Activated T-cell treated with anti-CD3 and anti-CD28 coated beads, Interleukin-2, amount 50 U/mL, for 48 hours (primary cell): ENCODE measurements at regions not wholly inside any gene's neighbourhood (a gene's known extent, or its start where the extent isn't known, plus 50 kb on each side); places are given as distances from the start of the nearest gene placed in this dataset.
A peak's percentile ranks its signal among the peaks of the same experiment; 100 is the strongest.
"Not testable (repeated sequence)": the region's sequence is repeated elsewhere in the genome, so short reads cannot be mapped to it uniquely, and the experiment has no call there.

Experiments
- DNase-seq, 2 experiments: peaks; one replicate each; pipeline ENCODE4 v3.0.0-alpha.2; 2020

DNA sequence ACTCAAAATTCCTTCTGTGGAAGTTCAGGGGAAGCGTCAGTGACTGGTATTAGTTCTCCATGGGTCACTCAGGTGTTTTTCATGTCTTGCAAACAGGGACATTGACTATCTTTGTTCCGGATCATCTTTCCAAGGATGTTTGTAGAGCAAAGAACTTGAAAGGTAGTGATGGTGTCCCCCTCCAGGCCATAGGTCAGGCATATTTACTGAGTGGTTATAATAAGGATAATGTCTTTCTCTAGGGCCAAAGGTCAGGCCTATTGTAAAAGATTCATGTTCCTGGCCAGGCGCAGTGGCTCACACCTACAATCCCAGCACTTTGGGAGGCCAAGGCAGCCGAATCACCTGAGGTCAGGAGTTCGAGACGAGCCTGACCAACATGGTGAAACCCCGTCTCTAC is 614.8 kb downstream of the KIF4B start:
- DNase-seq, result no peak

DNA sequence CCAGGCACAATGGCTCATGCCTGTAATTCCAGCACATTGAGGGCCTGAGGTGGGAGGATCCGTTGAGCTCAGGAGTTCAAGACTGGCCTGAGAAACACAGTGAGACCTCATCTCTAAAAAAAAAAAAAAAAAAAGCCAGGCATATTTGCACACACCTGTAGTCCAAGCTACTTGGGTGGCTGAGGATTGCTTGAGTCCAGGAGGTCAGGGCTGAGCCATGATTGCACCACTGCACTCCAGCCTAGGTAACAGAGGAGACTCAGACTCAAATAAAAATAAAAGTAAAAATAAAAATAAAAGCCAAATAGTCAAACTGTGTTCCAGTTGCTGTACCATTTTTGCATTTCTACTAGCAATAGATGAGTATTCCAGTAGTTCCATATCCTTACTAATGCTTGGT is 616.0 kb downstream of the KIF4B start:
- DNase-seq, result no peak

DNA sequence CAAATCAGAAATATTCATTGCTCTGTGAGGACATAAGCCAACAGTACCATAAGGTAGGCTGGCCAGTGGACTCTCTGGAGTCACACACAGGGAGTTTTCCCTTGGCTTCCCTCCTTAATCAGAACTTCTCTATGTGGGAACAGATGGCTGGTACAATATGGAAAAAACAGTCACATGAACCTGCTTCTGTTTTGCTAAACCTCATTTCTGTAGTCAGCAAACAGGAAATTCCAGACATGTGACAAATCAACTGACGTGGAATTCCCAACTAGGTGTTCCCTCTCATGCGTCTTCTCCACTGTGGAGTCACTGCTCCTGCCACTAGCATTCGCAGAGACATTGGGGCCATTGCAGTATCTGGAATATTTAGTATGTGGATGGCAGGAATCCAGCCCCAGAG is 617.6 kb downstream of the KIF4B start:
- no peak for DNase-seq

DNA sequence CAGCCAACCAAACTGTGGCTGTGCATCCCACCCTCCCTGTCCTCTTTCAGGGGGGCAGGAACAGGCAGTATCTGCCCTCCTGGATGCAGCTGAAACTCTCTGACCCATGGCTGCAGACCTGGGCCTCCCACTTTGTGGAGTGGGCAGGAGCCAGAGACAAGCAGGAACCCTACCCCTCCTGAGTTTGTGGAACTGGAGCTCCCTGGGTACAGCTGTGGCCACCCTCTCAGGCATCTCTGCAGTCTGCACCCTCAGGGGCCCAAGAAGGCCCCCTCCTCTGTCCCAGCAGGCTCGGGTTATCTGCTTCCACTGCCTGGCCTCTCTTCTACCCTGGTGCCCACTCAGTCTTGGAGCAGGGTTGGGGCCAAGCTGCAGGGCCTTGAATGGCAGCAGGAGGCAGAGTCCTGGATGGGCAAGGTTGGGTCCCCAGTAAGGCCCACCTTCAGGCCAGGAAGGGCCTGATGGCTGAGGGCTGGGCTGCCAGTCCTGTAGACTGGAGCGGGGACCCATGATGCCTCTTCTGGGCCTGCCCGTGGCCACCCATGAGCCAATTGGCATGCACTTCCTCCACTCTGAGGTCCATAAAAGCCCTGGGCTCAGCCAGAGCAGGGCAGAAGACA is 619.9 kb downstream of the KIF4B start:
- DNase-seq, result no peak

DNA sequence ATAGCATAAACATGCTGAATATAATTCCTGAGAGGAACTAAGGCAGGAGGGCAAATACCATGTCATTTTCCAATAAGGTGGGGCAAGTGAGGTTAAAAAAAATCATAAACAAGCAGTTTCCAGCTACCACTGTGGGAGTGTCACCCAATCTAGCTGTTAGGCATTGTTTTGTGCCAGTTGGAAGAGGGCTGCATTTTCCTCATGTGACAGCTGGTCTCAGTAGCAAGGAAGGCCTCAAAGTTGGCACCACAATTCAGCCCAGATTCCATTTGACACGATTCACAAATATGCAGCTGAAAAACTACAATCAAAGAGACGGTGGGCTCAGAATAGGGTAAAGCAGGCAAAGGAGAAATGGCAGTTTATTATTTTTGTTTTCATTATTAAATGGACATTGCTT is 636.1 kb downstream of the KIF4B start:
- no peak for DNase-seq

DNA sequence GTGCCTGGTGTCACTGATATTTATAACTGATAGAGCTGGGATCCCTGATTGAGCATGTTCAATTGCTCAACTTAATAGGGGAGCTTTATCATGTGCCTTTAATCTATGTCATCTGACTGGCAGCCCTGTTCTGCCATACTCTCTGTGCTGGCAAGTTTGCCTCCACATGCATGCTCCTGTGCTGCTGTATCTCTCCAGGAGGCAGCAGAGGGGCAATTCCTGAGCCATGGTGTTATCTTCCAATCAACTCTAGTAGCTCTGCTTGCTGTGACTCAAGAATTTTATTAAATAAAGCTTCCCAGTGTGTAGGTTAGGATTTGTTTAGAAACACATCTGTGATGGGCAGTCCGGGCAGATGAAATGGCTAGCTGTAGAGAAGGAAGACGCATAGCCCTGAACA is 642.0 kb downstream of the KIF4B start:
- DNase-seq, result no peak

DNA sequence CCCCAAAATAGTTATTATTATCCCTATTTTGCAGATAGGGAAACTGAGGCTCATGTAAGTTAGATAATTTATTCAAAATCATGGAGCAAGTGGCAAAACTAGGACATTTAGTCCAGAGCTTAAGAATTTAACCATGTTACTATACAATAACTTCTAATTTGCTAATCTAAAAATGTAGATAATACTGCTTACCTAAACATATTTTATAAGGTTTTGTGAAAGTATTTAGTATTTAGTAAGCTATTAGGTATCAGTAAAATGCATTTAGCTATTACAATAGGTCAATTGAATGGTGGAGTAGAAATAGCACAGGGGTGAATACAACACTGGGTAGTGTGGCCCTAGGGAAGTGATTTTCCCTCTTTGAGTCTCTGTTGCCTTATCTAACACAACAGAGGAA is 648.3 kb downstream of the KIF4B start:
- no peak for DNase-seq

DNA sequence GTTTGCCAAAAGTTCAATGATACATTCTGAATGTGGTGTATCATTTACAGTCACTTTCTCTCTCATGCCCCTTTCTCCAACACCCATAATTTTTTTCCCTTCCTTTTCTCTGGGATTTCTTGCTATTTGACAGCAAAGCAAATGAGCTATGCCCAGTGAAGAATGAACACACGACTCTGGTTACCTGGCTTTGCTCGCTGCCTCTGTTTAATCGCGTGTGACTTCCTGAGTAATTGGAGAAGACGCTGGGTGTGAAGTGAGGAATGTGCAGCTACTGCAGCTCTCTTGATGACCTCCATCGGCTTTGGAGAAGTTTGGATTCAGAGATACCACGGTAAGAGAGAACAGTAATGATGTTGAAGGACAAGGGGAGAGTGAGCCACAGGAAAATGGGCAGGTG is 651.8 kb downstream of the KIF4B start:
- DNase-seq, result no peak

DNA sequence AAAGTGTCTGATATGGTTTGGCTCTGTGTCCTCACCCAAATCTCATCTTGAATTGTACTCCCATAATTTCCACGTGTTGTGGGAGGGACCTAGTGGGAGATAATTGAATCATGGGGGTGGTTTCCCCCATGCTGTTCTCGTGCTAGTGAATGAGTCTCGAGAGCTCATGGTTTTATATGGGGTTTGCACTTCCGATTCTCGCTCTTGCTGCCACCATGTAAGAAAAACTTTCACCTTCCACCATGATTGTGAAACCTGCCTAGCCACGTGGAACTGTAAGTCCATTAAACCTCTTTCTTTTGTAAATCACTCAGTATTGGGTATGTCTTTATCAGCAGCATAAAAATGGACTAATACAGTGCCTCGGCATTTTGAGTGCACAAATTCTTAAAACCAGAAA is 655.0 kb upstream of the SGCD start:
- DNase-seq, result not testable (repeated sequence)

DNA sequence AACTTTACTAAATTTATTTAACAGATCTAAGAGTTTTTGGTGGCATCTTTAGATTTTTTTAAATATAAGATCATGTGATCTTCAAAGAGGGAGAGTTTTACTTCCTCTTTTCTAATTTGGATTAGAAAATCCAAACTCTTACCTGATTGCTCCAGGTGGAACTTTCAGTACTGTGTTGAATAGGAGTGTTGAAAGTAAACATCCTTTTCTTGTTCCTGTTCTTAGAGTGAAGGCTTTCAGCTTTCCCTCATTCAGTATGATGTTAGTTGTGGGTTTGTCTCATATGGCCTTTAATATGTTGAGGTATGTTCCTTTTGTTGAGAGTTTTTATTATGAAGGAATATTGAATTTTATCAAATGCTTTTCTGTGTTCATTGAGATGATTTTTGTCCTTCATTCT is 650.0 kb upstream of the SGCD start:
- DNase-seq, result no peak

DNA sequence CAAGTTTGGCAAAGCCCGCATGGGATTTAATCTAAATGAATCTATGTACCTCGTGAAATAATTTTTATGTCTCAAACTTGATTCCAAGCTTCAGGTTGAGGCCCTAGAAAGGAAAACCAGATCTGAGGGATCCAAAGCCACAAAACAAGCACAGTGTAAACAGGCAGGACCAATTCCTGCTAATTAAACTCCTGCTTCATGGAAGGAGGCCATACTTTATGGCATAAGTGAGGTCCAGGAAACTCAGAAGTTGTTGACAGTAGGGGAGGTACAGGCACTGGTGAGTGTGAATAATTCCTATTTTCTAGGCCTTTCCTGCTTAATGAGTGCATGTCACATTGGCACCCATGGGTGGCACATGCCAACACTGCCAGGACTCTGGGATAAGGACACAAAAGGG is 648.6 kb upstream of the SGCD start:
- DNase-seq, result no peak

DNA sequence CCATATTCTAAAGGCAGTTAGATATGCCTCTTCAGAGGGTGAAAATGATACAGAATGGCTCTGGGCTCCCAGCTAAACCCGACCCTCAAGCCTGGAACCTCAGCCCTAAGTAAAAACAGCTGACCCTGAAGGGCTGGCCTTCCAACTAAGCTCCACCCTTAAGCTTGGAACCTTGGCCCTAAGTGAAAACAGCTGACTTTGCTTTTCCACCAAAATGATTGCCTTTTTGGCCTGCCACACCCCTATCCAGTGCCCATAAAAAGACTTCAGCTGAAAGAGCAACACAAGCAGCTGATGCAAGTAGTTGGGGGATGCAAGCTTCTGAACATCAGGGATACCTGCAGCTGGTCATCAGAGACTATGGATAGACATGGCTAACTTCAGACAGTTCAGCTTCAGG is 647.4 kb upstream of the SGCD start:
- DNase-seq, result no peak

DNA sequence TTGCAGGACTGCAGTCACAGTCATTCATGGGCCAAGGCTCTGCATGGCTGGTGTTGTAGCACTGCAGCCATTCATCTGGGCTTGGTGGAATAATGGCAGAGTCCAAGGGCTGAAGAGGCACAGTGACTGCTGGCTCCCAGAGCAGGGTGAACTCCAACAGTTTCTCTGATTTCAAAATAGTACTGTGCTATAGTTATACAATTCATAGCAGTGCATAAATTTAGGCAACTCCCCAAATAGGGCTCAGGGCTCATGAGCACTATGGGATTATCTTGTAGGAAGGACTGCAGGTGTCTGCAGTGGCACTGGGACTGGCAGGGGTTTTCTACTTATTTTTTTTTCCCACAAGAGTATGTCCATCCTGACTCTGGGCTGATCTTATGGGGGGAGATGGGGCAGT is 642.5 kb upstream of the SGCD start:
- DNase-seq, result no peak

DNA sequence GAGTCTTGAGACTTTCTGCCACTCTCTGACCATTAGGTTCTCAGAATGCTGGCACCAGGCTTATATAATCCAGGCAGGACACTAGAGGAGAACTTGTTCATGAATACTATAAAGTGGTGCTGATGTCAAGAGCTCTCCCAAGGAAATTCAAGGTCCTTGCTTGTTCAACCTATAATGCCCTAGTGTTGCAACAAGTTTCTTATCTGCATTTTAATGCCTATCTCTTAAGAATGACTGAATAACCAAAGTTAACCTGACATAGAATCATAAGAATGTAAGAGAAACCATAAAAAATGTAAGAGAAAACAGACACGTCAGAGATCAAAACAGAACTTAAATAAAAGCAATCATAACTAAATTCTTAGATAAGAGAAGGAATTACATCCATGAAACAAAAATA is 640.8 kb upstream of the SGCD start:
- no peak for DNase-seq

DNA sequence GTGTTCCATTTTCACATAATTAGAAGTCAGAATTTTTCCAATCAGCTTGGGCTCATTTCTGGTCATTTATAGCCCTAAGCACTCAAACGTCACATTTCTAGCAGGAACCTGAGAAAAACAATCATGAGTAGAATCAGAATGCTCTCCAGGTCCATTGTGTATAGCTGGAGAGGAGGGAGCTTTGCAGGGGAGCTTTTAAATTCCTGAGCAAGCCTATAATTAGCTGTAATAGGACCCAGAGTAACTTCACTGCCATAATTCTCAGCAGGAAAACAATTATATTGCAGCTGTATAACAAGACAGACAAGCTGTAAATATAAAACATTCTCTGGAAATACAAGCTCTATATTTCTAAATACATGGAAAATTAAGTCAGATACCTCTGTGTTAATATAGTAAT is 637.6 kb upstream of the SGCD start:
- no peak for DNase-seq

DNA sequence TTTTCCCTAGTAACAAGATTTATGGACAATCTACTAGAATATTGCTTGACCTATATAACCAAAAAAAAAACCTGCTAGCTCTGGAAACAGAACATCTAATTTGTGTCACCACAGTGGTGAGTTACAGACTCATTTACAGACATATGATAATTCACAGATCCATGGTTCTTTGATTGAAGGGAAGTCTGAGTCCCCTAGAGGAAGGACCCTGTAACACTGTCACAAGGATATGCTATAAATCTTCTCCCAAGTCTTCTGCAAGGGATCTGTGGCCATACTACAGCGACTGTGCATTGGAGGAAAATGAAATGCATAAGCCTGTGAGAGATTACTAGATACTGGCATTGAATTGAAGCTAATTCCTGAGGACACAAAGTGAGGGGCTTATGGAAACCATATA is 630.6 kb upstream of the SGCD start:
- DNase-seq, result no peak

DNA sequence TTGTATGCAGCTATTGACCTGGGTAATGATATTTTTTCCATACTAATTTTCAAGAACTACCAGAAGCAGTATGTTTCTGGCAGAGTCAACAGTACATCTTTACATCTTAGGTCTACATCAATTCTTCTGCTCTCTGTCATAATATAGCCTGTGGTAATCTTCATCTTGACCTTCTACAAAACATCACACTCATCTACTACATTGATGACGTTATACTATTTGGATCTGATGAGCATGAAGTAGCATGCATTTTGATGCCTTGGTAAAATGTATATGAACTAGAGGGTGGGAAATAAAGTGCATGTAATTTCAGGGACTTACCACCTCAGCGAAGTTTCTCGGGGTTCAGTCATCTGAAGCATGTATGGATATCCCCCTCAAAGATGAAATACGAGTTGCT is 629.7 kb upstream of the SGCD start:
- DNase-seq, result no peak

DNA sequence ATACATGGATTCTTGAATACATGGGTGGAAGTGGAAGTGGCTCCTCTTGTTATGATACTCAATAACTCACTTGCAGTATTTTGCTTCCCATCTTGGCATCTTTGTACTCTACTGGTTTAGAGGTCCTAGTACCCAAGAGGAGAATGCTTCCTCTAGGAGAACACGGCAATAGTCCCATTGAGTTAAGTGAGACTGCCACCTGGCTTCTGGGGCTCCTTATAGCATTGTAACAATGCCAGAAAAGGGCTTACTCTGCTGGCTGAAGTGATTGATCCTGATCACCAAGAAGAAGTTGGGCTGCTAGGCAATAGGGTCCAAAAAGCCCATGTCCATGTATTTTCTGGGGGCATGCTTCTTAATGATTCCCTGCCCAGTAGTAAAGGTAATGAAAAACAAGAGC is 627.6 kb upstream of the SGCD start:
- DNase-seq, result no peak

DNA sequence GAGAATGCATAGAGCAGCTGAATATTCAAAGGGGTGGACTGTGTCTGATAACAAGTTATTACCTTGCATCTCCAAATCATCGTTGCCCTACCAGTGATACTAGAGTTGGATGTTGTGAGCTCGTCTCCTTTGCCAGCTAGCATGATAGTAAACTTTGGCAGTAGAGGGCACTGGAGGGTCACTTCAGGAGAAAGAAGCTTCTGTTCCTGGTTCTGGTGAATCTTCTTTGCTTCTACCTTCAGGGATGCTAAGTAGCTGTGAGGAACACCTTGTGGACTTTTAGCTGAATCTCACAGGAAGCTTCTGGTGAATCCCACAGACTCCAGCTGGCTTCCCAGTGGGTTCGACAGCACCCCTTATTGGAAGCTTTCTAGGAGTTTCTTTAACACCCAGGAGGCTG is 626.6 kb upstream of the SGCD start:
- DNase-seq, result no peak

DNA sequence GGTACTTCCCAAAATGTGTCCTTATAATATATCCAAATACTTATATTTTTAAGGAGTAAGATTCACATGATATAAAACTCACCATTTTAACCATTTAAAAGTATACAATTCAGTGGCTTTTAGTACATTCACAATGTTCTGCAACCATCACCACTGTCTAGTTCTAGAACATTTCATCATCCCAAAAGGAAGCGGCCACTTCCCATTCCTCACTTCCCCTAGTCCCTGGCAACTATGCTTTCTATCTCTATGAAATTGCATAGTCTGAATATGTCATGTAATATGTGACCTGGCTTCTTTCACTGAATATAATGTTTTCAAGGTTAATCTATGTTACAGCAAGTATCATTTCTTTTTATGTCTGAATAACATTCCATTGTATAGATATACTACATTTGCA is 615.1 kb upstream of the SGCD start:
- DNase-seq, result no peak

DNA sequence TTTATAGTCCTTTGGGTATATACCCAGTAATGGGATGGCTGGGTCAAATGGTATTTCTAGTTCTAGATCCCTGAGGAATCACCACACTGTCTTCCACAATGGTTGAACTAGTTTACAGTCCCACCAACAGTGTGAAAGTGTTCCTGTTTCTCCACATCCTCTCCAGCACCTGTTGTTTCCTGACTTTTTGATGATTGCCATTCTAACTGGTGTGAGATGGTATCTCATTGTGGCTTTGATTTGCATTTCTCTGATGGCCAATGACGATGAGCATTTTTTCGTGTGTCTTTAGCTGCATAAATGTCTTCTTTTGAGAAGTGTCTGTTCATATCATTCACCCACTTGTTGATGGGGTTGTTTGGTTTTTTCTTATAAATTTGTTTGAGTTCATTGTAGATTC is 612.5 kb upstream of the SGCD start:
- not testable (repeated sequence) for DNase-seq

DNA sequence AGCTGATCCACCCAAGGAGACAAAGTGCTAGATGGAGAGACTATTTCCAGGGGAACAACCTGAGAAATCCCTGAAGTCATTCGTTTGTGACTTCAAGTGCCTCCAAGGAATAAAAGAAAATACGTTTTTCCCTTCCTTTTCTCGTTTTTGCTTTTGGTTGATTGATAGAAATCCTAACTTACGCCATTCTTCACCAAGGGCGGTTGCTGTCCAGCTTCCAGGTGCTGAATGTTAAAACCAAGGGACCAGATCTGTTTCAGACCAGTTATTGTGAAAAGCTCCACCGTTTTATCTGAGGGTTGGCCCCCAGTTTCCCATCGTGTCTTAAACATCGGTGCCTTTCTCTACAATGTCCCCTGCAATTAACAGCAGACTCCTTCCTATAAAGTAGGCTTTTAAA is 600.7 kb upstream of the SGCD start:
- no peak for DNase-seq

DNA sequence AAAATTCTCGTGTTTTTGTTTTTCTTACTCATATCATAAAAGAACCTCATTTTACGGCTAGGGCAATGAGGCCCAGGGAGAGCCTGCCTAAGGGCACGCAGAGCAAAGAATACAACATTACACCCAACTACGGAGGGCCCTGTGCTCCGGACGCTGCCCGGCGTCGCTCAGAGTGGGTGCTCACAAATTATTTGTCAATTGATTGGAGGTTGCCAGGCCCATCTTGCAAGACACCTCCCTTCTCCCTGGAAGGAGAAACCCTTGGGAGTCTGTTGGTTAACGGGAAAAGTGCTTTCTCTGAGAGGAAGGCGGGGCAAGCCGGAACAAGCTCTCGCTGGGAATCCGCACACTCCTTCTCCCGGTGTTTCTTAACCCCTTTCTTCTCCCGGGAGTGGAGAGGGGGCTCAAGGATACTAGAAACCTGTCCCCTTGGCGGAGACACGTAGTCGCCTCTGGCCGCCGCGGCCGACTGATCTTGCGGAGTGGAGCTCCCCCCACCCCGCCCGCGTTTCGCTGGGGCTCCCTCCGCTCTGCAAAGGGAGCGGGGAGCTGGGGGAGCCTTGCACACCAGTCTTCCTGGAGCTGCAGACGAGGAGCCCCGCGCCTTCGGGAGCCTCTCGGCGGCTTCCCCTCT is 599.3 kb upstream of the SGCD start:
- DNase-seq, result no peak

DNA sequence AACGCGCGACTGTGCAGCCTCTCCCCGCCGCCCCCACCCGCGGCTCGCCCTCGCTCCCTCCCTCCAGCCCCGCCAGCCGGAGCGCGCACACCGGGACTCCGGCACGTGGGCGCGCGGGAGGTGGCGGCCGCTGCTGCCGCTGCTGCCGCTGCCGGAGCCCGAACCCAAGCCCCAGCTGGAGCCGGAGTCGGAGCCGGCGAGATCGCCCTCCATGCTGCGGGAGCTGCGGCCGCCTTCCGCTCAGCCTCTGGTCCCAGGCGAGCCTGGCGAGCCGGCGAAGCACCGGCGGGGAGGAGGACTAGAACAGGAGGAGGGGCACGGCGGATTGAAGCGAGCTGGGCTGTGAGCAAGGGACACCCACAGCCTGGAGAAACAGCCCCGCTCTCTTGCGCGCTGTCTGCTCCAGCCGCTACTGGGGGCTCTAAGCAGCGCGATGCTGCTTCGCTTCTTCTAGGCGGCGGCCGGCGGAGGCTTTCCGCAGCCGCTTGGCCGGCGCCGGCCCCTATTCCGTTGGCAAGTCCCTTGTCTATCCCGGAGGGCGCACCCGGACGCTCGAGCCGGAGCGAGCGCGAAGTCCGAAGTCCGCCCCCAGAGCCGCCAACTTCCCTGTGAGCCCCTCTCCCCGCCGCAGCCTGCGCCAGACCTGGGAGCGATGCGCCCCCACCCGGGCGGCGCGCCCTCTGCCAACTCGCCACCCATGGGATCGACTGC is 598.7 kb upstream of the SGCD start:
- peak in 1 of 2 experiments; percentile 20 for DNase-seq
